Middle frontal gyrus (tissue), 1 donor: ENCODE measurements at regions not wholly inside any gene's neighbourhood (a gene's known extent, or its start where the extent isn't known, plus 50 kb on each side); places are given as distances from the start of the nearest gene placed in this dataset.
"Not testable (repeated sequence)": the region's sequence is repeated elsewhere in the genome, so short reads cannot be mapped to it uniquely, and the experiment has no call there.

ENCODE experiments used
- DNase-seq: peaks from one replicate; pipeline ENCODE4 v3.0.0-alpha.2; 2015; ENCODE audit warnings: low spot score; ENCODE audit errors: extremely low spot score

GRCh38 chr15:95669146-95669922 lies 661.2 kb upstream of the NR2F2 start:
- DNase-seq: no peak

- DNase-seq: no peak
Measured at GRCh38 chr15:95674031-95674430, 656.5 kb upstream of the NR2F2 start.

- DNase-seq: no peak
Measured at GRCh38 chr15:95676500-95676899, 654.0 kb upstream of the NR2F2 start.

- DNase-seq: no peak
Measured at GRCh38 chr15:95679847-95680582, 650.5 kb upstream of the NR2F2 start.

- no peak for DNase-seq
Measured at GRCh38 chr15:95680728-95681127, 649.8 kb upstream of the NR2F2 start.

GRCh38 chr15:95681836-95682544 lies 648.5 kb upstream of the NR2F2 start:
- DNase-seq: no peak

GRCh38 chr15:95684126-95684525 lies 646.4 kb upstream of the NR2F2 start:
- DNase-seq: no peak

- DNase-seq: no peak
Measured at GRCh38 chr15:95684693-95685115, 645.8 kb upstream of the NR2F2 start.

- no peak for DNase-seq
Measured at GRCh38 chr15:95687061-95687460, 643.4 kb upstream of the NR2F2 start.

- DNase-seq: no peak
Measured at GRCh38 chr15:95687686-95688085, 642.8 kb upstream of the NR2F2 start.

- no peak for DNase-seq
Measured at GRCh38 chr15:95690631-95691340, 639.7 kb upstream of the NR2F2 start.

GRCh38 chr15:95693917-95694316 lies 636.6 kb upstream of the NR2F2 start:
- no peak for DNase-seq

- DNase-seq: no peak
Measured at GRCh38 chr15:95698230-95698629, 632.3 kb upstream of the NR2F2 start.

GRCh38 chr15:95698951-95699350 lies 631.5 kb upstream of the NR2F2 start:
- DNase-seq: no peak

GRCh38 chr15:95699578-95699977 lies 630.9 kb upstream of the NR2F2 start:
- no peak for DNase-seq

- DNase-seq: not testable (repeated sequence)
Measured at GRCh38 chr15:95700692-95701091, 629.8 kb upstream of the NR2F2 start.

GRCh38 chr15:95701410-95701809 lies 629.1 kb upstream of the NR2F2 start:
- no peak for DNase-seq

- DNase-seq: no peak
Measured at GRCh38 chr15:95709959-95710695, 620.4 kb upstream of the NR2F2 start.

GRCh38 chr15:95712785-95713184 lies 617.7 kb upstream of the NR2F2 start:
- no peak for DNase-seq

GRCh38 chr15:95713324-95713723 lies 617.2 kb upstream of the NR2F2 start:
- no peak for DNase-seq
